Fibroblast of upper back skin (primary cell): ENCODE measurements at regions not wholly inside any gene's neighbourhood (a gene's known extent, or its start where the extent isn't known, plus 50 kb on each side); places are given as distances from the start of the nearest gene placed in this dataset.
"Not testable (repeated sequence)": the region's sequence is repeated elsewhere in the genome, so short reads cannot be mapped to it uniquely, and the experiment has no call there.

Experiments
- DNase-seq: peaks from one replicate; pipeline ENCODE4 v3.0.0-alpha.2; 2013

- no peak for DNase-seq
Measured at GRCh38 chr4:13903061-13903460, 275.5 kb upstream of the BOD1L1 start.

DNA sequence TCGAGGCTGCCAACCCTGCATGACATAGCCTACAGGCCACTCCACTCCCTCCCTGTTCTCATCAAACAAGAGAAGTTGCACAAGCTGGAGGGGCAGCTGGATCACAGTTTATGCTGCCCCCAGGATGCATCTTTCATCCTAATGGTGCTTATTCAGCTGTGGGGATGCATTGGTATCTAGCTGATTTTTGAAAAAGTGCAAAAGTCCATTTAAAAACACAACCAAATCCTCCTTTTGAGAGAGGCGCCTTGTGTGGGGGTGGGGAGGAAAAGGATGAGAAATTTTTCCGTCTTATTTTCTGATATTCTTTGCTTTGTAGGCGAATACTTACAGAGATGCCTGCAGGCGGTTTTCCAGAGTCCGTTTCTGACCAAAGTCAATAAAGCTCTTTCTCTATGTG is 276.4 kb upstream of the BOD1L1 start:
- DNase-seq: no peak

DNA sequence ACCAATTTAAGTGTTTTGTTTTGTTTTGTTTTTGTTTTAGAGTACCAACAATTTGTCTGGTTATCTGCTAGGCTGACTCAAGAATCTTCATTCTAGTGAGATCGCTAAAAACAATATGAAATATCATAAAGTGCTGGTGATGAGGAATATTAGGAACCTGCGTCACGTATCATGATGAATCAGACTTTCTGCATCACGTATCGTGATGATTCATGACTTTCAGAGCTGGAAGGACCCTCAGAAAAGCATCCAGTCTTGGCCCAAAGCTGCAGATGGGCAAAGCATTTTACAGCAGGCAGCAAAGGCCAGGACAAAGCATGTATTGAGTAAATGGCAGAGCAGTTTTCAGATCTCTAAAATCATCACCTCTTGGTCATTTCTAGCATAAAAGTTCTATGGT is 278.0 kb upstream of the BOD1L1 start:
- DNase-seq: peak; percentile 80

DNA sequence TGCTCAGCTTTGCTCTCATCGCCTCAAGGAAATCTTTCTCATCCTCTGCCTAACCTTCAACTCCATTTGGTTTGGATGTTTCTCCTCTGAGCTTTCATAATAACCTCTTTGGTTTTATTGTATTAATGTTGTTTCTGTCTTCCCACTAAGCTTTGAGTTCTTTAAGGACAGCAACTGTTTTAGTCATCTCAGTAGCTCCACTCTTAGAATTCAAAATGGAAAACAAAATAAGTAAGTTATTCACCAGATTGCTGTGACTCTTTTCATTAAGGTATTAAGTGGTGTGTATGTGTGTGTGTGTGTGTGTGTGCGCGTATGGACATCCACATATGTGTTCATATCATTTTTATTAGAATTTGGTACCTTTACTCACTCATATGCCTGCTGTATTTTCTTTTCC is 279.2 kb upstream of the BOD1L1 start:
- no peak for DNase-seq

DNA sequence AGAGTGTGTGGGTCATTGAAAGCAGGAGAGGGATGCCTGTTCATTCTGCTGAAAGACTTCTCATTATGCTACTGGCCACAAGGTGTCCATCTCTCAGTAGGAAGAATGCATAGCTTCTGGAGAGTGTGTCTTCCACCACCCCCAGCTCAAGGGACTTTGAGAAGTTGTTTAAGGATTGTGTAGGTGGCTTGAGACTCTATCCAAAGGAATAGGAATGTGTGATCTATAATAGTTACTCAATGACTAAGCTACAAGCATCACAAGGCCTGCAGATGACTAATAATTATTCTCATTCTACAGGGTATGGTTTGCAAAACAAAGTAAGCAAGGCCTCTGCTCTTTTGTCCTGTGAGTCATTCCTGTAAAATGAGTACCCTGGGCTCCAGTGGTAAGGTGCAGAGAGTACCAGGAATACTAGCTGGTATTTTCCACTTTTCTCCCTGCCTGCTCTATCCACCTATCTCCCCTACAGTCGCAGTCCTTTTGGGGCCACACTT is 279.8 kb upstream of the BOD1L1 start:
- DNase-seq: peak; percentile 98

- DNase-seq: no peak
Measured at GRCh38 chr4:13908455-13908854, 280.9 kb upstream of the BOD1L1 start.

- no peak for DNase-seq
Measured at GRCh38 chr4:13910556-13910955, 283.0 kb upstream of the BOD1L1 start.

DNA sequence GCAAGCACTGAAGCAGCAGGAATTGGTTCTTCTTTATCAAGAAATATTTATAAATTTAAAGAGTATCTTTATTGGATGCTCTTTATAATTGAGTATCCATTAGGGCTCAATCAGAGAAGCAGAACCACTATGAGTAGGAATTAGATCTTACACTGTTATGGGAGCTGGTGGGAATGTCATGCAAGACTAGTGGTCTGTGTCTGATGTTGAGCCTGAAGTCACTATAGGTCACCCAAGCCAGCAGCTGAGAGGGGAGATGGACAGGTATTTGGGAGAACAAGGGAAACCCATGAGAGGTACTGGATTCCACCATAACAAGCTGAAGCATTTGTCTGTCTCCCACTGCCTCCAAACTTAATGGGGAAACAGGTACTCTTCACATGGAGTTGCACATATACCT is 283.7 kb upstream of the BOD1L1 start:
- DNase-seq: no peak

DNA sequence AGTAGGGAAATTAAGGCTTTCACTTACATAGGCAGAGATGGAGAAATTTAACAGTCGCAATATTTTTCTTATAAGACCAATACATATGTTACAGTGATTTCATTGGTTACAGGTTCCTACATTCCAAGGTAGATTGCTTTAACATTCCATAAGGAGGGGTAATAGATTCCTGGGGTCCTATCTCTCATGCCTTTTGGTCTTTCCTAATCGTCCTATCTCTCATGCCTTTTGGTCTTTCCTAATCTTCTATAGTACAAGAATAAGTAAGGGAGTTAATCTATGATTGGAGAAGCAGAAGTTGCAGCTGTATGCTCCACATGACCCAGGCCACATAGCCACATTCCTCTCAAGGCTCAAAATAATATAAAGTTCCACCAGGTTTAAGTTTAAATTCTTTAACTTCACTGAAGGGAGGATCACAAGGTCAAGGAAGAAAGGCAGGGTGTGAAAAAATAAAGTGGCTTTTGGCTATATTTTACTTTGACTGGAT is 285.0 kb upstream of the BOD1L1 start:
- peak; percentile 52 for DNase-seq

DNA sequence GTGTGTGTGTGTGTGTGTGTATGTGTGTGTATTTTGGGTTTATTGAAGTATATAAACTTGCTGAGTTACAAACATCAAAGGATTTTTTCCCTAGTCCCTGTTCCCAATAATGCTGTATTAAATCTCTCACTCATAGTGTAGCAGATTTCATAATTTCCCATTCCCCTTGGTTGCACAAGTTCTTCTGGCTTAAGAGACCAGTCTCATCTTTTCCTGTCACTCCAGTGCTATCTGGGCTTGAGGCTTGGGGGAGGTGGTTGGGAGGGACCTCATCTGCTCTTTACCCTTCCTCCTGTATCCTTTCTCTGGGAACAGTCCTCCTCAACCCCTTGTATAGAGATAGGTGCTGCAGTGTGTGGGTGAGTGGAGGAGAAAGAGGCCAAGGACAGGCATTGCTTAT is 285.4 kb upstream of the BOD1L1 start:
- DNase-seq: peak; percentile 54

GRCh38 chr4:13917015-13917414 is 289.5 kb upstream of the BOD1L1 start:
- DNase-seq: peak; percentile 96

- DNase-seq: peak; percentile 100
Measured at GRCh38 chr4:13918110-13918509, 290.6 kb upstream of the BOD1L1 start.

DNA sequence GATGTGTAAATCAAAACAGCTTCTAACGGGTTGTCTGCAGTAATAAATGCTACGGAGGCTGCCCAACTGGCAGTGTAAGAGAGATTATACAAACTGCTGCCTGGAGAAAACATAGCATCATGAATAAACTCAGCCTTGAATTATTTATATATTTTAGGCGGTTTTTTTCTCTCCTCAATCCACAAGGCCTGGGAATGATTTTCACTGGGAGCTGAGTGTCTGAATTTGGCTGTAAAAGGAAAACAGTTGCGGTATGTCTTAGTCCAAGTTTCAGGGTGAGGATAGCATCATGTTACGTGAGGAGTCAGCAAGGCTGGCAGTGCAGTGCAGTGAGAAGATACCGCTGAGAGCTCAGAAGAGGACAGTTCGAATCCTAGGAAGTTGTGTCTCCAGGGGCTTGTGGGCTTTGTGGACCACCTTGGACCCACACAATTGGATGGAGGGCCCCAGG is 291.5 kb upstream of the BOD1L1 start:
- DNase-seq: peak; percentile 98

GRCh38 chr4:13920111-13920875 is 292.8 kb upstream of the BOD1L1 start:
- DNase-seq: peak; percentile 74

GRCh38 chr4:13920901-13921300 is 293.4 kb upstream of the BOD1L1 start:
- peak; percentile 100 for DNase-seq

DNA sequence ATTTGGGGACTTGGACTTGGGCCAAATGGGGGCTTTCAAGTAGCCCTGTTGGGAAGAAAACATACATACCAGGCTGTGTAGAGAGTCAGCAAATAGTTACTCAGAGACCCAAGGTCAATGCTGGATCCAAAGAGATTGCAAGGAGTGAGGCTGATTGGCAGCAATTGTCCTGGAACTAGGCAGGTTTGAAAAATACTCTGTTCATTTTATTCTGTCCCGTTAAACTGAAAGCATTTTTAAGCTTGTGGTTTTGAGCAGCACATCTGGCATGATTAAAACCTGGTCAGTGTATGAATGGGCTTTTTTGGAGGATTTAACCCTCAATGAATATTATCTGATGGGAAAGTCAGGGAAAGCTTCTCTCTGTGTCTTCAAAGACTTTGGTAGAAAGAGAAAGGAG is 294.3 kb upstream of the BOD1L1 start:
- DNase-seq: peak; percentile 72

DNA sequence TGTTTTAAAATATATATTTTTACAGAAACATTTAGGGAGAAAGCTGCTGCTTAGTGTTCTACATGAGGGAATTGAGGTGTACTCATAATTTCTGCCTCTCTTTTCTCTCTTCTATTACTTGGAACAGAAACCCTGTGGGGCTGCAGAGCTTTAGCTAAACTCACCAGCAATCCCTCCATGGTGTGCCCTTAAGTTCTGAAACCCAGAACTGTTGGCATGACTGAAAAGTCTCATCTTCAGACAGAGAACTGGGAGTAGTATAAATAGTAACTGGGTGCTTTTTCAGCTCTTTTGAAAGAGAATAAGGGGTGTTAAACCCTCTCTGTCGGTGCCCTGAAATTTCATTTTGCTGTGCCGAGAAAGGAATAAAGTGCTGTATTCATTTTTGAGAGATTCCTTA is 294.9 kb upstream of the BOD1L1 start:
- DNase-seq: no peak

DNA sequence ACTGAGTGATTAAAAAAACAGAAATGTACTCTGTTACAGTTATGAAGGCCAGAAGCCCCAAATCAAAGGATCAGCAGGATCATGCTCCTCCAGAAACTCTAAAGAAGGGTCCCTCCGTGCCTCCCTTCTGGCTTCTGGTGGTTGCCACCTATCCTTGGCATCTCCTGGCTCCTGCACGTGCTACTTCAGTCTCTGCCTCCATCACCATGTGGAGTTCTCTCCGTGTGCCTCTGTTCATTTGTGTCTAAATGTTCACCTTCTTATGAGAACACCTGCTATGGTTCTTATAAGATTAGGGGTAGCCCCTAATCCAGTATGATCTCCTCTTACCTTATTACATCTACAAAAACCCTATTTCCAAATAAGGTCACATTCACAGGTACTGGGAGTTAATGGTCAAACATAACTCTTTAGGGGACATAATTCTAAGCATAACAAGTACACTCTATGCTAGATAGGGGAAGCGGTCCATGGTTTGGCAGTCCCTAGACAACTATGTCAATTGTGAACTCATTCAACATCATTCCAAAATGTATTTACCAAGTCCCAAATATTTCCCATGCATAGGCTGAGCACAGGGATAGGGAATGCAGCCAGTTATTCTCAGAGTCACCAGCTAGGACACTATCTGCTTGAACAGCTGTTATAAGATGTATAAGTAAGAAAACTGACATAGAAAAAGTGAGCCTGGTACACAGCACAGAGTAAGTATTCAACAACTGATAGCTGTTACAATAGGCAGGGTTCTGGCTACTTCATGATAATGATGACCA is 295.5 kb upstream of the BOD1L1 start:
- no peak for DNase-seq

- DNase-seq: not testable (repeated sequence)
Measured at GRCh38 chr4:13924900-13925299, 297.4 kb upstream of the BOD1L1 start.

DNA sequence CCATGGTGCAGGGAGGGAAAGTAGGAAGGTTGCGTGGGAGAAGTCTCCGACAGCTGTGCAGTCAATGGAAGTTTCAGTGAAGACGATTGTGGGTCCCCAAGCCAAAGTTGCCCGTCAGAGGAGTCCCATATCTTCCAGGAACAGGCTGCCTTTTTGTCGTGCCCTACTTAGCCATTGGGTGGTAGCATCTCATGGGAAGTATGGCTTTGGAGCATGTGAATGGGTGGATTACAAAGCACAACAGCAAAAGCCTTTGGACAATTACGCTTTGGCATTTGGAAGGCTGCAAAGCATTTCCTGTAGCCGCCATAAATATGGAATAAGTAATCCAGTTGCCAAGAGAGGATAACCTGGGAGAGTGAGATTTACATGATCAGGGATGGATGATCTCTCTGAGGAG is 300.7 kb upstream of the BOD1L1 start:
- DNase-seq: no peak

DNA sequence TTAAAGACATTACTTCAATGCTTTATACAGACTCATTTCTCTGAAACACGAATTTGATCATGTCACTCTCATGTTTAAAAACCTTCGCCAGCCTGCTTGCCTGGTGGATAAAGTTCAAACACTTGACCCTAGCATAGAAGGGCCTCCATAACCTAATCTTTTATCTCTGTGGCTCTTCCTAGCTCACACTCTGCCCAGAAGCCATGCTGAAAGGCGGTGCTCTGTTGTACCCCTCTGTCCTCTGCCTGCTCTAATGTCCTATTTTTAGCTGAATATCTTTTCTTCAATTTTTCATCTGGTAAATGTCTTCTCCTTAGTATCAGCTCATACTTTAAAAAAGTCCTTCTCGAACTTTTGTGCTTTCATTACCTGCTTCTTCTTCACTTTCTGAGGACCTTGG is 302.6 kb upstream of the BOD1L1 start:
- no peak for DNase-seq

DNA sequence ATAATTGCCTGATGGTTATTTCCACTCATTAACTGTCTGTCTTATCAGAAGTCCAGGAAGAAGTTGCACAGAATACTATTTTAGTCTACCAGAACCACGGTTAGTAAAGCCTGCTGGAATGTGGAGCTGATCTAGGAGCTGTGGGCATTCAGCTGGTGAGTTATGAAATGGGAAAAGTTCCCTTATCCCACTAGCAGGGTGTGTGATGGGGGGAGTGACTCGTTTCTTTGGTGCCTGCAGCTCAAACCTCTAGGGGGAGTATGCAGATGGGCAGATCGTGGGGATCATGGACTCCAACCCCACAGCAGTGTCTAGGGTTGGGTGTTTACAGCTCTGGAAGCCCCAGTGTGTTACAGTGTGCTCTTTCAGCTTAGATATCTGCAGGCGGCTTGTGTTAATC is 305.7 kb upstream of the BOD1L1 start:
- DNase-seq: peak; percentile 50

- DNase-seq: no peak
Measured at GRCh38 chr4:13938299-13938698, 310.8 kb upstream of the BOD1L1 start.

- DNase-seq: no peak
Measured at GRCh38 chr4:13940921-13941320, 313.4 kb upstream of the BOD1L1 start.
